SH-SY5Y (cell line): ENCODE measurements at regions not wholly inside any gene's neighbourhood (a gene's known extent, or its start where the extent isn't known, plus 50 kb on each side); places are given as distances from the start of the nearest gene placed in this dataset.

Experiments used
- GATA2 ChIP-seq: IDR thresholded peaks from 2 replicates; pipeline ENCODE4 v1.6.1; 2011; ENCODE audit warnings: mild to moderate bottlenecking, low read depth, low read length
- GATA3 ChIP-seq: IDR thresholded peaks from 2 replicates; pipeline ENCODE4 v1.6.1; 2011; ENCODE audit warnings: low read depth, mild to moderate bottlenecking, low read length, moderate library complexity

DNA sequence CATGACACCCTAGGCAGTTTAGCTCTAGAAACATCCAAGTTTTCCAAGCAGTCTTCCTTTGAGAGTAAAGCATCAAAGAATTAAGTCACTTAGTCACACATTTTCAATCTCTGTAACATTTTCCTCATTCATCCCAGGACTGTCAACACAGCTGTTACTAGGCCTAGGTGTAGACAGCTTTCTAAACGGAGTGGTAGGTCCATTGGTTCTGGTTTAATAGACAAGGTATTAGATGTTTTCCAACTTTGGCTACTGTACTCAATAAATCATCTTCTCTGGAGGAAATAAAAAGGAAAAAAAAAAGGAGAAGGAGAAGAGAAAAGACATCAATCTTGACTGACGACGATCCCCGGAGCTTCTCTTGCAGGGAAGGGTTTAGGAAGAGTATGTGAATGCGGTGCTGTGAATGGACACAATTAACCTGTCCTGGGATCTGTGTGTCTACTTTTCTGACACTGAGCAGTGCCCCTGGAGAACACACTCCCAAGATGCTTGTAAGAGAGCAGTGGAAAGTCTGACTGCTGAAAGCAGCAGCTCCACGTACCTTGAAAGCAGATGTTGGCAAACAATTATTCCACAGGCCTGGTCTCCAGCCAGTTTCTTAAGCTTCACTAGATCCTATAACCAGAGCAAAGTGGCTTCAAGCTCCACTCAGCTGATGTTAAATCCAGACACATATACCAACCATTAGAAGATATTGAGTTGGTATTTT lies 59.1 kb downstream of the CXCL12 start:
- no peak for TF ChIP-seq GATA2
- no peak for TF ChIP-seq GATA3
